PFSK-1 (cell line): ENCODE measurements at regions not wholly inside any gene's neighbourhood (a gene's known extent, or its start where the extent isn't known, plus 50 kb on each side); places are given as distances from the start of the nearest gene placed in this dataset.

Source experiments
- FOXP2 ChIP-seq: optimal IDR thresholded peaks from 2 replicates; pipeline ENCODE3; 2011; ENCODE audit warnings: borderline replicate concordance, control low read depth, inconsistent platforms; ENCODE audit not compliant: insufficient read depth; ENCODE audit errors: extremely low read length, extremely low read depth
- POLR2AphosphoS5 ChIP-seq: IDR thresholded peaks from 2 replicates; pipeline ENCODE4 v1.6.1; 2012; ENCODE audit warnings: low read depth, mild to moderate bottlenecking, control low read depth, low read length, moderate library complexity
- REST ChIP-seq, 2 experiments: IDR thresholded peaks; 2 replicates each; pipeline versions ENCODE4 v1.6.1 to v1.8.0; 2011 to 2012; ENCODE audit warnings: low read depth in 2 of 2, low read length in 2 of 2, control low read depth in 1 of 2, inconsistent platforms in 1 of 2, mild to moderate bottlenecking in 1 of 2, moderate library complexity in 1 of 2; ENCODE audit not compliant: insufficient read depth in 1 of 2
- SIN3A ChIP-seq: IDR thresholded peaks from 2 replicates; pipeline ENCODE4 v1.6.1; 2012; ENCODE audit warnings: mild to moderate bottlenecking, low read length, moderate library complexity, borderline replicate concordance; ENCODE audit not compliant: insufficient read depth
- TAF1 ChIP-seq: IDR thresholded peaks from 2 replicates; pipeline ENCODE4 v1.6.1; 2012; ENCODE audit warnings: low read length, control low read depth, borderline replicate concordance; ENCODE audit not compliant: insufficient read depth

GRCh38 chr15:79756365-79756764, 140.4 kb downstream of the MTHFS start:
- TF ChIP-seq SIN3A: no peak
- no peak for TF ChIP-seq REST (IDR thresholded peaks at IDR 0.05; ENCODE audit: insufficient read depth in 1 of 2, low read depth in 2 of 2, low read length in 2 of 2)

GRCh38 chr15:79765081-79765480, 131.7 kb downstream of the MTHFS start:
- TF ChIP-seq SIN3A (no peak), REST (IDR thresholded peaks at IDR 0.05; ENCODE audit: insufficient read depth in 1 of 2, low read depth in 2 of 2, low read length in 2 of 2) (no peak), FOXP2 (no peak), POLR2AphosphoS5 (no peak), TAF1 (no peak)

GRCh38 chr15:79769069-79769481, 127.7 kb downstream of the MTHFS start:
- TF ChIP-seq POLR2AphosphoS5 (no peak), FOXP2 (no peak), SIN3A (no peak), REST (IDR thresholded peaks at IDR 0.05; ENCODE audit: insufficient read depth in 1 of 2, low read depth in 2 of 2, low read length in 2 of 2) (no peak), TAF1 (no peak)

- TF ChIP-seq TAF1 (no peak), REST (IDR thresholded peaks at IDR 0.05; ENCODE audit: insufficient read depth in 1 of 2, low read depth in 2 of 2, low read length in 2 of 2) (no peak), POLR2AphosphoS5 (no peak), SIN3A (no peak), FOXP2 (no peak)
Observed at GRCh38 chr15:79769933-79770759, 126.7 kb downstream of the MTHFS start.
